ENCODE measurements at regions not wholly inside any gene's neighbourhood (a gene's known extent, or its start where the extent isn't known, plus 50 kb on each side); places are given as distances from the start of the nearest gene placed in this dataset.

DNA sequence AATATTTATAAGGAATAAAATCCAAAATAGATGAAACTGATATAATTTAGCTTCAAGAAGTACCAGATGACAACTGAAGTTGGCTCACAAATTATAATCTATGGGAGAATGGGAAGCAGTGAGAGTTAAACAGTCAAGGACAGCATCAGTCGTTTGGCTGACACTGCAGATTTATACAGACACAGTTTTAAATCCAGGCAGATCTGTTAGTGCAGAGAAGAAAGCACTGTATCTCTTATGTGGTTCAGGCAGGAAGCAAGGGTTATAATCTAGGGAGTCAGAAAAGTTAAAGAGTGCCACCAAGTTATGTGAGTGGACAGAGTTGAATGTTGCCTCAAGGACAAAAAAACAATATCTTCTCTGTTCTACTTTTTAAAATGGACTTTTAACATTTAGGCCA, 880.2 kb downstream of the TSN start:
- ChIA-PET POLR2A (no interaction called here), CTCF (ENCODE audit: low intra/inter-chr PET ratio) (no interaction called here)
- FAIRE-seq (no peak), ATAC-seq (no peak), DNase-seq (ENCODE audit: extremely low read depth in 1 of 4, low spot score in 3 of 4) (no peak)
- Histone ChIP-seq H3K27ac (ENCODE audit: extremely low read depth, low read depth, low read length) (no peak overlapping the region), H3K79me2 (ENCODE audit: control insufficient read depth, insufficient read depth, low read length) (no peaks in the 10 kb centered on the region), H4K20me1 (replicated peaks; ENCODE audit: control insufficient read depth, insufficient read depth, low read length) (no peaks in the 10 kb centered on the region), H3K4me1 (replicated peaks in 1 of 2; ENCODE audit: control insufficient read depth in 2 of 2, insufficient read depth in 2 of 2, low read length in 2 of 2) (no peaks in the 10 kb centered on the region), H3K36me3 (ENCODE audit: control insufficient read depth, insufficient read depth, low read length) (no peaks in the 10 kb centered on the region), H3K9ac (ENCODE audit: insufficient read depth in 1 of 2, low read depth in 2 of 2, low read length in 2 of 2) (no peak overlapping the region), H3K9me1 (ENCODE audit: control insufficient read depth, insufficient read depth, low read length) (no peaks in the 10 kb centered on the region), H3K27me3 (ENCODE audit: control insufficient read depth in 2 of 2, insufficient read depth in 2 of 2, low read length in 2 of 2) (no peaks in the 10 kb centered on the region), H3K4me3 (no peak overlapping the region), H3K4me2 (ENCODE audit: insufficient read depth, low read length) (no peak overlapping the region), H2AFZ (ENCODE audit: low read depth, low read length) (no peak overlapping the region), H3K9me3 (replicated peaks; ENCODE audit: control insufficient read depth, insufficient read depth, low read depth, low read length) (no peaks in the 10 kb centered on the region)
- 0% methylated on average over 1 of the region's 1 CpG for WGBS (ENCODE audit: insufficient coverage, low coverage, missing lambda C conversion rate)
- no TSS peak for BruUV-seq (replicated peaks)
- intact Hi-C loops (cut with micrococcal nuclease) (no loop called here), in situ Hi-C loops (cut with MboI) (no loop called here)
- TF ChIP-seq ZNF696 (CRISPR knock-in tag; conservative IDR thresholded peaks at IDR 0.05) (no peak), TFAM (CRISPR knock-in tag; conservative IDR thresholded peaks at IDR 0.05) (no peak), GABPB2 (CRISPR knock-in tag; conservative IDR thresholded peaks at IDR 0.05) (no peak), ARID2 (IDR thresholded peaks at IDR 0.05) (no peak), ZNF764 (CRISPR knock-in tag; IDR thresholded peaks at IDR 0.05; ENCODE audit: low read depth) (no peak), EZH2 (IDR thresholded peaks at IDR 0.05; ENCODE audit: borderline replicate concordance, low read depth, low read length) (no peak), FUS (optimal IDR thresholded peaks at IDR 0.05; ENCODE audit: low read depth, low read length) (no peak), ZNF197 (CRISPR knock-in tag; IDR thresholded peaks at IDR 0.05; ENCODE audit: low read depth) (no peak), HOXB6 (CRISPR knock-in tag; IDR thresholded peaks at IDR 0.05; ENCODE audit: borderline replicate concordance) (no peak), HEY1 (CRISPR knock-in tag; IDR thresholded peaks at IDR 0.05; ENCODE audit: borderline replicate concordance) (no peak), HLTF (IDR thresholded peaks at IDR 0.05) (no peak), ZNF76 (CRISPR knock-in tag; IDR thresholded peaks at IDR 0.05; ENCODE audit: borderline replicate concordance) (no peak)
- TF ChIP-seq, protein P1, sequence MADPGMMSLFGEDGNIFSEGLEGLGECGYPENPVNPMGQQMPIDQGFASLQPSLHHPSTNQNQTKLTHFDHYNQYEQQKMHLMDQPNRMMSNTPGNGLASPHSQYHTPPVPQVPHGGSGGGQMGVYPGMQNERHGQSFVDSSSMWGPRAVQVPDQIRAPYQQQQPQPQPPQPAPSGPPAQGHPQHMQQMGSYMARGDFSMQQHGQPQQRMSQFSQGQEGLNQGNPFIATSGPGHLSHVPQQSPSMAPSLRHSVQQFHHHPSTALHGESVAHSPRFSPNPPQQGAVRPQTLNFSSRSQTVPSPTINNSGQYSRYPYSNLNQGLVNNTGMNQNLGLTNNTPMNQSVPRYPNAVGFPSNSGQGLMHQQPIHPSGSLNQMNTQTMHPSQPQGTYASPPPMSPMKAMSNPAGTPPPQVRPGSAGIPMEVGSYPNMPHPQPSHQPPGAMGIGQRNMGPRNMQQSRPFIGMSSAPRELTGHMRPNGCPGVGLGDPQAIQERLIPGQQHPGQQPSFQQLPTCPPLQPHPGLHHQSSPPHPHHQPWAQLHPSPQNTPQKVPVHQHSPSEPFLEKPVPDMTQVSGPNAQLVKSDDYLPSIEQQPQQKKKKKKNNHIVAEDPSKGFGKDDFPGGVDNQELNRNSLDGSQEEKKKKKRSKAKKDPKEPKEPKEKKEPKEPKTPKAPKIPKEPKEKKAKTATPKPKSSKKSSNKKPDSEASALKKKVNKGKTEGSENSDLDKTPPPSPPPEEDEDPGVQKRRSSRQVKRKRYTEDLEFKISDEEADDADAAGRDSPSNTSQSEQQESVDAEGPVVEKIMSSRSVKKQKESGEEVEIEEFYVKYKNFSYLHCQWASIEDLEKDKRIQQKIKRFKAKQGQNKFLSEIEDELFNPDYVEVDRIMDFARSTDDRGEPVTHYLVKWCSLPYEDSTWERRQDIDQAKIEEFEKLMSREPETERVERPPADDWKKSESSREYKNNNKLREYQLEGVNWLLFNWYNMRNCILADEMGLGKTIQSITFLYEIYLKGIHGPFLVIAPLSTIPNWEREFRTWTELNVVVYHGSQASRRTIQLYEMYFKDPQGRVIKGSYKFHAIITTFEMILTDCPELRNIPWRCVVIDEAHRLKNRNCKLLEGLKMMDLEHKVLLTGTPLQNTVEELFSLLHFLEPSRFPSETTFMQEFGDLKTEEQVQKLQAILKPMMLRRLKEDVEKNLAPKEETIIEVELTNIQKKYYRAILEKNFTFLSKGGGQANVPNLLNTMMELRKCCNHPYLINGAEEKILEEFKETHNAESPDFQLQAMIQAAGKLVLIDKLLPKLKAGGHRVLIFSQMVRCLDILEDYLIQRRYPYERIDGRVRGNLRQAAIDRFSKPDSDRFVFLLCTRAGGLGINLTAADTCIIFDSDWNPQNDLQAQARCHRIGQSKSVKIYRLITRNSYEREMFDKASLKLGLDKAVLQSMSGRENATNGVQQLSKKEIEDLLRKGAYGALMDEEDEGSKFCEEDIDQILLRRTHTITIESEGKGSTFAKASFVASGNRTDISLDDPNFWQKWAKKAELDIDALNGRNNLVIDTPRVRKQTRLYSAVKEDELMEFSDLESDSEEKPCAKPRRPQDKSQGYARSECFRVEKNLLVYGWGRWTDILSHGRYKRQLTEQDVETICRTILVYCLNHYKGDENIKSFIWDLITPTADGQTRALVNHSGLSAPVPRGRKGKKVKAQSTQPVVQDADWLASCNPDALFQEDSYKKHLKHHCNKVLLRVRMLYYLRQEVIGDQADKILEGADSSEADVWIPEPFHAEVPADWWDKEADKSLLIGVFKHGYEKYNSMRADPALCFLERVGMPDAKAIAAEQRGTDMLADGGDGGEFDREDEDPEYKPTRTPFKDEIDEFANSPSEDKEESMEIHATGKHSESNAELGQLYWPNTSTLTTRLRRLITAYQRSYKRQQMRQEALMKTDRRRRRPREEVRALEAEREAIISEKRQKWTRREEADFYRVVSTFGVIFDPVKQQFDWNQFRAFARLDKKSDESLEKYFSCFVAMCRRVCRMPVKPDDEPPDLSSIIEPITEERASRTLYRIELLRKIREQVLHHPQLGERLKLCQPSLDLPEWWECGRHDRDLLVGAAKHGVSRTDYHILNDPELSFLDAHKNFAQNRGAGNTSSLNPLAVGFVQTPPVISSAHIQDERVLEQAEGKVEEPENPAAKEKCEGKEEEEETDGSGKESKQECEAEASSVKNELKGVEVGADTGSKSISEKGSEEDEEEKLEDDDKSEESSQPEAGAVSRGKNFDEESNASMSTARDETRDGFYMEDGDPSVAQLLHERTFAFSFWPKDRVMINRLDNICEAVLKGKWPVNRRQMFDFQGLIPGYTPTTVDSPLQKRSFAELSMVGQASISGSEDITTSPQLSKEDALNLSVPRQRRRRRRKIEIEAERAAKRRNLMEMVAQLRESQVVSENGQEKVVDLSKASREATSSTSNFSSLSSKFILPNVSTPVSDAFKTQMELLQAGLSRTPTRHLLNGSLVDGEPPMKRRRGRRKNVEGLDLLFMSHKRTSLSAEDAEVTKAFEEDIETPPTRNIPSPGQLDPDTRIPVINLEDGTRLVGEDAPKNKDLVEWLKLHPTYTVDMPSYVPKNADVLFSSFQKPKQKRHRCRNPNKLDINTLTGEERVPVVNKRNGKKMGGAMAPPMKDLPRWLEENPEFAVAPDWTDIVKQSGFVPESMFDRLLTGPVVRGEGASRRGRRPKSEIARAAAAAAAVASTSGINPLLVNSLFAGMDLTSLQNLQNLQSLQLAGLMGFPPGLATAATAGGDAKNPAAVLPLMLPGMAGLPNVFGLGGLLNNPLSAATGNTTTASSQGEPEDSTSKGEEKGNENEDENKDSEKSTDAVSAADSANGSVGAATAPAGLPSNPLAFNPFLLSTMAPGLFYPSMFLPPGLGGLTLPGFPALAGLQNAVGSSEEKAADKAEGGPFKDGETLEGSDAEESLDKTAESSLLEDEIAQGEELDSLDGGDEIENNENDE (IDR thresholded peaks at IDR 0.05; ENCODE audit: low read depth, low read length) = no peak
- TF ChIP-seq, protein P2, sequence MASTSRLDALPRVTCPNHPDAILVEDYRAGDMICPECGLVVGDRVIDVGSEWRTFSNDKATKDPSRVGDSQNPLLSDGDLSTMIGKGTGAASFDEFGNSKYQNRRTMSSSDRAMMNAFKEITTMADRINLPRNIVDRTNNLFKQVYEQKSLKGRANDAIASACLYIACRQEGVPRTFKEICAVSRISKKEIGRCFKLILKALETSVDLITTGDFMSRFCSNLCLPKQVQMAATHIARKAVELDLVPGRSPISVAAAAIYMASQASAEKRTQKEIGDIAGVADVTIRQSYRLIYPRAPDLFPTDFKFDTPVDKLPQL (IDR thresholded peaks at IDR 0.05; ENCODE audit: extremely low read depth, insufficient read length) = no peak
